ENCODE measurements at regions not wholly inside any gene's neighbourhood (a gene's known extent, or its start where the extent isn't known, plus 50 kb on each side); places are given as distances from the start of the nearest gene placed in this dataset.
A peak's percentile ranks its signal among the peaks of the same experiment; 100 is the strongest.

DNA sequence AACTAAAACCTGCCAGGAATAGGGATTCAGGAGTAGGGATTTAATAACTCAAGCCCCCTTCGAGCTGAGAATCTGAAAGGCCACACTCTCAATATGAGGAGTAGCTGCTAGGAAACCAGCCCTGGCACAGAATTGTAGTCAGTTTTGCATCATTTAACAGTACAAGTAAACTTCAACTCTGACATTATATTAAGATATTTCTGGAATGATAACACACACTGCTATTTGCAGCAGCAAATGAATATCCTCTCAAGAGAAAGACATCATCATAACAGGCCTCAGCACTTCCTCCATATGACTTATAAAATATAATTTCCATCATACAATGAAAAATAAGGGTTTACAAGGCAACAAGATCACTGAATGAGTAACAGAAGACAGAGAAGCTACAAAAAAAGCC lies 138.2 kb upstream of the RFX3 start:
- Mint-ChIP-seq H3K27me3 (ENCODE audit: unreplicated experiment) (peaks cover 3% of the 10 kb centered on the region), H3K9me3 (ENCODE audit: unreplicated experiment) (peaks cover 5% of the 10 kb centered on the region), H3K4me1 (ENCODE audit: unreplicated experiment) (peaks cover 32% of the 10 kb centered on the region), H3K4me3 (ENCODE audit: unreplicated experiment) (no peak overlapping the region), H3K27ac (ENCODE audit: unreplicated experiment) (peak overlapping the region; percentile 39), H3K36me3 (ENCODE audit: unreplicated experiment) (no peaks in the 10 kb centered on the region)
- TF ChIP-seq, protein P1, sequence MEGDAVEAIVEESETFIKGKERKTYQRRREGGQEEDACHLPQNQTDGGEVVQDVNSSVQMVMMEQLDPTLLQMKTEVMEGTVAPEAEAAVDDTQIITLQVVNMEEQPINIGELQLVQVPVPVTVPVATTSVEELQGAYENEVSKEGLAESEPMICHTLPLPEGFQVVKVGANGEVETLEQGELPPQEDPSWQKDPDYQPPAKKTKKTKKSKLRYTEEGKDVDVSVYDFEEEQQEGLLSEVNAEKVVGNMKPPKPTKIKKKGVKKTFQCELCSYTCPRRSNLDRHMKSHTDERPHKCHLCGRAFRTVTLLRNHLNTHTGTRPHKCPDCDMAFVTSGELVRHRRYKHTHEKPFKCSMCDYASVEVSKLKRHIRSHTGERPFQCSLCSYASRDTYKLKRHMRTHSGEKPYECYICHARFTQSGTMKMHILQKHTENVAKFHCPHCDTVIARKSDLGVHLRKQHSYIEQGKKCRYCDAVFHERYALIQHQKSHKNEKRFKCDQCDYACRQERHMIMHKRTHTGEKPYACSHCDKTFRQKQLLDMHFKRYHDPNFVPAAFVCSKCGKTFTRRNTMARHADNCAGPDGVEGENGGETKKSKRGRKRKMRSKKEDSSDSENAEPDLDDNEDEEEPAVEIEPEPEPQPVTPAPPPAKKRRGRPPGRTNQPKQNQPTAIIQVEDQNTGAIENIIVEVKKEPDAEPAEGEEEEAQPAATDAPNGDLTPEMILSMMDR (IDR thresholded peaks at IDR 0.05), result no peak
- no peak for DNase-seq (ENCODE audit: extremely low spot score, unreplicated experiment)

DNA sequence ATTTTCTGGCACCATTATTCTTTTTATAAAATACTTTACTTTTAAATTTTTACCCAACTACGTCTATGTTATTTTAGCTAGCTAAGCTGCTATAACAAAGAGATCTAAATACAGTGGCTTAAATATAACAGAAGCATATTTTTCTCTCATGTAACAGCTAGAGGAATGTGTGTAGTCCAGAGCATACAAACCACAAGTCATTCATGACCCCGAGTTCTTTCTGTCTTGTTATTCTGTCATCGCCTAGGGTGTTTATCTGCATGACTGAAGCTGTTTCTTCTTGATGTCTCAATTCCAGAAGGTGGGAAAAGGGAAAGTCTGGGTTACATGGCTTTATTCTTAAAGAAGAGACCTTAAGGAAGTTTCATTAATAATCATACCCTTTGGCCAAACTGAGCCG lies 136.9 kb upstream of the RFX3 start:
- peaks cover 5% of the 10 kb centered on the region for H3K9me3 Mint-ChIP-seq (ENCODE audit: unreplicated experiment)
- peaks cover 32% of the 10 kb centered on the region for H3K4me1 Mint-ChIP-seq (ENCODE audit: unreplicated experiment)
- no peak for DNase-seq (ENCODE audit: extremely low spot score, unreplicated experiment)
- no peak overlapping the region for H3K4me3 Mint-ChIP-seq (ENCODE audit: unreplicated experiment)
- H3K36me3 Mint-ChIP-seq (ENCODE audit: unreplicated experiment), result no peaks in the 10 kb centered on the region
- peaks cover 8% of the 10 kb centered on the region for H3K27me3 Mint-ChIP-seq (ENCODE audit: unreplicated experiment)
- TF ChIP-seq, protein P1 (IDR thresholded peaks at IDR 0.05), result no peak
- peak overlapping the region; percentile 84 for H3K27ac Mint-ChIP-seq (ENCODE audit: unreplicated experiment)

DNA sequence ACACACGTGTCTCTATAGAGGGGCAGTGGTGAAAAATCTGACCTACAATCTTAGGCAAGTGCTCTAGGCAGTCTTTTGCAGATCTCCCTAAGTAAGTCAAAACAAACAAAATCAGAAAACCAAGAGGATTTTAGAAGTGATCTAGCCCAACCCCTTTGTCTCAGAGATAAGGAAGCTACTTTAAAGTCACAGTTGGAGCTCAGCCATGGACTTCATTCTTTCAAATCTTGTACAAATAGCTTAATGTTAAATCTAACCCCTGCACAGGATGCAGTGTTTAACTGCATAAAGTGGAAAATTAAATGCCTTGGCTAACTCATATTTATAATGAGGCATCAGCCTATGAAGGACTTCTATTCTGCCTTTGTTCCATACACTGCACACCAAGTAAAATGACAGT lies 135.1 kb upstream of the RFX3 start:
- DNase-seq (ENCODE audit: extremely low spot score, unreplicated experiment), result no peak
- Mint-ChIP-seq H3K27me3 (ENCODE audit: unreplicated experiment) (peaks cover 24% of the 10 kb centered on the region), H3K4me1 (ENCODE audit: unreplicated experiment) (peaks cover 32% of the 10 kb centered on the region), H3K27ac (ENCODE audit: unreplicated experiment) (no peak overlapping the region), H3K36me3 (ENCODE audit: unreplicated experiment) (no peaks in the 10 kb centered on the region), H3K9me3 (ENCODE audit: unreplicated experiment) (peaks cover 5% of the 10 kb centered on the region), H3K4me3 (ENCODE audit: unreplicated experiment) (no peak overlapping the region)
- TF ChIP-seq, protein P1 (IDR thresholded peaks at IDR 0.05), result no peak

DNA sequence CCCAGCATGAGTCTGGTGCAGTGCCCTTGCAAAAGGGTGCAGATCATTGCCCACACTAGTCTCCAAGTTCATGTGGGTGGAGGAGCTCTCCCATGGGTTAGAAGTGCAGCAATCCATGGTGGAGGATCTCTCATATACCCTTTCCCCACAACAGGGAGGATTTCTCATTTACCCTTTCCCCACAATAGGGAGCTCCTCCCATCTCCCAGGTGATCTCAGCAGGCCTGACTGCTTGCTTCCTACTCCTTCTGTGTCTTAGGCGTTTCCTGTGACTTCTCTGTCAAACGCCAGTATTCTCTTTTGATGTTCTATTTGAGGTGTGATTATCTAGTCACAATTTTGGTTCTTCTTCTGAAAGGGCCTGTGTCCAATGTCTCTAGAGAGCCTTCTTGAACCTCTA lies 133.8 kb upstream of the RFX3 start:
- peaks cover 35% of the 10 kb centered on the region for H3K27me3 Mint-ChIP-seq (ENCODE audit: unreplicated experiment)
- H3K9me3 Mint-ChIP-seq (ENCODE audit: unreplicated experiment), result peaks cover 5% of the 10 kb centered on the region
- TF ChIP-seq, protein P1 (IDR thresholded peaks at IDR 0.05), result no peak
- peaks cover 32% of the 10 kb centered on the region for H3K4me1 Mint-ChIP-seq (ENCODE audit: unreplicated experiment)
- no peak overlapping the region for H3K4me3 Mint-ChIP-seq (ENCODE audit: unreplicated experiment)
- no peaks in the 10 kb centered on the region for H3K36me3 Mint-ChIP-seq (ENCODE audit: unreplicated experiment)
- no peak overlapping the region for H3K27ac Mint-ChIP-seq (ENCODE audit: unreplicated experiment)
- no peak for DNase-seq (ENCODE audit: extremely low spot score, unreplicated experiment)

DNA sequence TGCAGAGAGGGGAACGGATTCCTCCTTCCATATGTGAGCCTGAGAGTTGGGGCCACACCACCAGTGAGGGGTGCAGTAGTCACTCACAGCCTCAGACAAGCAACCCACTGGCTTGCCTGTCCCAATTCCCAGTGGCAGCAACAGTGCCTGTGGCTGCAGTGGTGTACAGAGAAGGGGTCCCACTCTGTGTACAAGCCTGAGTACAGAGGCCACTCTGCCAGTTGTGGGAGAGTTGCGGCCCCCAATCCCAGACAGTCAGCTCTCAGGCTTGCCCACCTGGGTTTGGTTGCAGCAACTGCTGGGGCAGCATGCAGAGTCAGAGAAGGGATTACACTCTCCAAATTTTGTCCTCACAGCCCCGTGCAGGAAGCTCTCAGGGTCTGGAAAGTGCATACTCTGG lies 133.2 kb upstream of the RFX3 start:
- Mint-ChIP-seq H3K9me3 (ENCODE audit: unreplicated experiment) (peaks cover 5% of the 10 kb centered on the region), H3K27me3 (ENCODE audit: unreplicated experiment) (peaks cover 42% of the 10 kb centered on the region), H3K27ac (ENCODE audit: unreplicated experiment) (no peak overlapping the region), H3K4me3 (ENCODE audit: unreplicated experiment) (no peak overlapping the region), H3K36me3 (ENCODE audit: unreplicated experiment) (no peaks in the 10 kb centered on the region), H3K4me1 (ENCODE audit: unreplicated experiment) (peaks cover 28% of the 10 kb centered on the region)
- no peak for DNase-seq (ENCODE audit: extremely low spot score, unreplicated experiment)
- TF ChIP-seq, protein P1 (IDR thresholded peaks at IDR 0.05), result no peak
